Natural killer cell treated with Interleukin-12 subunit alpha and Interleukin-12 subunit beta and Interleukin-15 and Interleukin-18, amount 100 ng/mL, for 72 hours (primary cell): ENCODE measurements at regions not wholly inside any gene's neighbourhood (a gene's known extent, or its start where the extent isn't known, plus 50 kb on each side); places are given as distances from the start of the nearest gene placed in this dataset.

Experiments
- ATAC-seq, 2 donors: fragments of 150-1000 bp; cut with Tn5 transposase in 1 of 2; sonication (Bioruptor Pico), chemical (Tn5 transposase) in 1 of 2; 2 replicates each; pipeline ENCODE4 v1.10.0; 2021
- DNase-seq: peaks from one replicate; pipeline ENCODE4 v3.0.0; 2022; ENCODE audit warnings: low spot score
- H3K27ac Mint-ChIP-seq, 2 donors: 1 replicate in 1 of 2; 2 replicates in 1 of 2; pipeline ENCODE4 v1.8.0; 2022; ENCODE audit warnings: mixed read lengths in 2 of 2, mild to moderate bottlenecking in 1 of 2, moderate library complexity in 1 of 2
- H3K27me3 Mint-ChIP-seq, 2 donors: 1 replicate in 1 of 2; 2 replicates in 1 of 2; pipeline ENCODE4 v1.8.0; 2022; ENCODE audit warnings: mixed read lengths in 2 of 2
- H3K36me3 Mint-ChIP-seq: one replicate; pipeline ENCODE4 v1.8.0; 2022; ENCODE audit warnings: mixed read lengths
- H3K4me1 Mint-ChIP-seq, 2 donors: 1 replicate in 1 of 2; 2 replicates in 1 of 2; pipeline ENCODE4 v1.8.0; 2022; ENCODE audit warnings: low read depth in 2 of 2, mixed read lengths in 2 of 2, mild to moderate bottlenecking in 1 of 2
- H3K4me3 Mint-ChIP-seq: one replicate; pipeline ENCODE4 v1.8.0; 2022; ENCODE audit warnings: mixed read lengths
- H3K9me3 Mint-ChIP-seq: 2 replicates; pipeline ENCODE4 v1.8.0; 2022; ENCODE audit warnings: mixed read lengths

DNA sequence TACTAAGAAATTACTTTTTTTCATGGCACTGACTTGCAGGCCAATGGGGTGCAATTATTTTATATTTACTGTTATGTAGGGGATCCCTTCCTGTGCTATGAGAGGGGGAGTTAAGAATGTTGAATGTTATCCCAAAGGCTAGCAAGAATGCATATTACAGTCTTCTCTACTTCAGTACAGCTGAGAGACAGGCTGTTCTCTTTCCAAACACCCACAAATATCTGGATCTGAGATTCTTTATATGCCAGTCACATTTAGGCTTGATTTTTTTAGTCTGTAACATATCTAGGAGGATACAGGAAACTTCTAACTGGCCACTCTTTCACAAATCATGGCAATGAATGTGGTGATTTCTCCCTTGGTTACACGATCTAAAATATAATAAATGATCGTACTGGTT, 266.4 kb upstream of the FZD8 start:
- no peak overlapping the region for H3K4me3 Mint-ChIP-seq
- H3K27me3 Mint-ChIP-seq: no peaks in the 10 kb centered on the region
- H3K27ac Mint-ChIP-seq: no peak overlapping the region
- H3K4me1 Mint-ChIP-seq: no peaks in the 10 kb centered on the region
- DNase-seq: no peak
- ATAC-seq: no peak
- H3K9me3 Mint-ChIP-seq: peaks cover 2% of the 10 kb centered on the region
- no peaks in the 10 kb centered on the region for H3K36me3 Mint-ChIP-seq

DNA sequence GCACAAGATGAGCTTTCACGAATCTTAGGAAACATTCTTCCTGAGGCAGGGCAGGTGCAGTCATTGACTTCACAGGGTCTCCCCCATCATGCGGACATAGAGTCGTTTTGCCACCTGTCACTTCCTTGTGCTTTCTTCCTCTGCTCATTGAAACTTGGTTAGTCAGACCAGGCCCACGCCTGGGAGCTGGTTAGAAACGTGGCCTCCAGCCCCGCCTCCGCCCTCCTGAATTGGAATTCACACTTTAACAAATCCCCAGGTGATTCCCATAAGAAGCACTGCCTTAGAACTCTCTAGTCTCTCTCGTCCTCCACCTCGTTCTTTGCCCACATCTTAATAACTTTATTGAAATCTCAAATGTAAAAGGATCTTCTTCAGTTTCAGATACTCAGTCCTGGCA, 265.5 kb upstream of the FZD8 start:
- DNase-seq (no peak), ATAC-seq (no peak)
- Mint-ChIP-seq H3K4me1 (no peaks in the 10 kb centered on the region), H3K36me3 (no peaks in the 10 kb centered on the region), H3K27ac (no peak overlapping the region), H3K4me3 (no peak overlapping the region), H3K27me3 (no peaks in the 10 kb centered on the region), H3K9me3 (peaks cover 2% of the 10 kb centered on the region)

DNA sequence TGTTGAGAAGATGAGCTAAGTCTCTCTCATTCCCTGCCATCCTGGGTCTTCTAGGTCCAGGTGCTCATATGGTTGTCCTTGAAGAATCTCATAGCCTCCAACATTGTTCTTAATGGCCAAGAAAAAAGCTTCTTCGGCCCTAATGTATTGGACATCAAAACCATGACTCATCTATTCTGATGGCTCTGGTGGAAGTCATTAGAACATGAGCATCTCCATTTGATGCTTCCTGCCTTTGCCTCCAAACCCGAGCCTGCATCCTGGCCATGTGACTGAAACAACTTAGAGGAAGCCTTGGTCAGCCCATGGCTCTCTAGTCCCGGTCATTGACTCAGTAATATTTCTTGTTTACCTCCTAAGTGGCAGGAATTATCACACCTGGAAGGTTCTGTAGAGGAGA, 264.1 kb upstream of the FZD8 start:
- no peak overlapping the region for H3K27ac Mint-ChIP-seq

DNA sequence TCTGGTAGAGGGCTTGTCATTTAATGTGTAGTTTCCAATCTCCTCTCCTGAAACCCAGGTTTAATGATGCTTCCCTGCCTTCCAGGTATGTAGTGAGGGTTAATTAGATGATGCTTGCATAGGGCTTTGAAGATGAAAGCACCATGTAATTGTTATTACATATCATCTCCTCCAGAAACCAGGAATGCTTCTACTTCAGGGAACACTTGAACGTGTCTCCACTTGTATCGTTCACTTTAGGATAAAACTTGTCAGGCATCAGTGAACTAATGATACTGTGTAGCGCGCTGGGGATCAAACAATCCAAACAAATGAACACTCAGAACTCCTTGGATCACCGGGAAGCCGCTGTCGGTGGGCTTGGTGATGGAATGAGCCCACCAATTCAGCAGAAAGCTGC, 260.9 kb upstream of the FZD8 start:
- Mint-ChIP-seq H3K4me1 (no peaks in the 10 kb centered on the region), H3K27me3 (no peaks in the 10 kb centered on the region), H3K4me3 (no peak overlapping the region), H3K36me3 (no peaks in the 10 kb centered on the region), H3K27ac (no peak overlapping the region), H3K9me3 (peaks cover 2% of the 10 kb centered on the region)
- ATAC-seq (no peak), DNase-seq (no peak)

More for the DNA sequence above, 264.1 kb upstream of the FZD8 start:
- no peak for DNase-seq
- Mint-ChIP-seq H3K4me1 (no peaks in the 10 kb centered on the region), H3K27me3 (no peaks in the 10 kb centered on the region), H3K4me3 (no peak overlapping the region), H3K36me3 (no peaks in the 10 kb centered on the region), H3K9me3 (peaks cover 2% of the 10 kb centered on the region)
- ATAC-seq: no peak

DNA sequence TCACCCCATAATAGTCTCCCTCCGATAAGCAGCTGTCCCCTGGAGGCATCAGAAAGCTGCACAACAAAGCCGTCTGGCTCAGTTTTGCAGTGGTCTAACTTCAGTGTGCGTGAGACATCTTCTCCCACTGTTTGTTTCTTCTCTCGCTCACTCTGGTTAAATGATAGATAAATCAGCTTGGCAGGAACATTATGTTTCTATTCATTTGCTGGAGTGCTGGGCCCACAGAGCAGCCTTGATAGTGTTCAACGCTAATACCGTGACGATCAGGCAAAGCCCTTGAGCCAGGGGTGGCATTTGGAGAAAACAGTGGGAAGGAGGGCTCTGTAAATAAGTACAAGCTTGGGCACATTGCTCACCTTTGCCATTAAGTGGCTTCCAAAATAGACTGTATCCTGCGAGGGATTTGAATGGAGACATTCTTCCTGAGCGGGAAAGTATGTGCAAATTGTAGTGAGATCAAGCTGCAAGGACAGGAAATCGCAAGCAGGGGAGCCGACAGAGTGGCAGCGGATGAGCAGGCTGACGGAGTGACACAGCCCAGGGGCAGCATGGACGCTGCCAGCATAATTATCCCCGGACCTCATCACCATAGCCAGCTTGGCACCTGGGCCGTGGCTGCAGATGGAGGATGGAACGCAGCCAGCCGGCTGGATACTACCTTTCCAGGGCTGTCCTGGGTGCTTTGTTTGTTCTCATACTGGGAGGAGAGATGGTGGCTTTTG, 256.8 kb upstream of the FZD8 start:
- no peak for ATAC-seq
- Mint-ChIP-seq H3K4me3 (no peak overlapping the region), H3K27me3 (no peaks in the 10 kb centered on the region), H3K36me3 (no peaks in the 10 kb centered on the region), H3K4me1 (no peaks in the 10 kb centered on the region), H3K27ac (no peak overlapping the region), H3K9me3 (peaks cover 2% of the 10 kb centered on the region)
- no peak for DNase-seq

DNA sequence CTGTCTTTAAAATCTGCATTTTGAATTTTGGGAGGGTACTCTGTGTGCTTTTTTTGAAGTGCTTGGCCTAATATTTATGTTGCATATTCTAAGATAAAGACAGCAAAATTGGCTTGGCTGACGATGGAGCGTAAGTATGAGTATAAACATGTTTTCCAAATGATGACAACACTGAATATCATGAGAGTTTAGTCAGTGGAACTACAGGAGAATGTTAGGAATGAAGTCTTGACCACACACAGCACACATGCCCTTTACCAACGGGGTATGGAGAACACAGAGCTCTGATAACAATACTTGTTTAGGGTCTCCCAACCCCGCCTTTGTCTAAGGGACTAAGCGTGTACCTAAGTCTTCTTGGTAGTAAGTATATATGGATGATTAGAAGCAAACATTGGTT, 253.9 kb upstream of the FZD8 start:
- Mint-ChIP-seq H3K4me1 (no peaks in the 10 kb centered on the region), H3K27me3 (no peaks in the 10 kb centered on the region), H3K4me3 (no peak overlapping the region), H3K36me3 (no peaks in the 10 kb centered on the region), H3K9me3 (no peaks in the 10 kb centered on the region), H3K27ac (no peak overlapping the region)
- DNase-seq (no peak), ATAC-seq (no peak)

DNA sequence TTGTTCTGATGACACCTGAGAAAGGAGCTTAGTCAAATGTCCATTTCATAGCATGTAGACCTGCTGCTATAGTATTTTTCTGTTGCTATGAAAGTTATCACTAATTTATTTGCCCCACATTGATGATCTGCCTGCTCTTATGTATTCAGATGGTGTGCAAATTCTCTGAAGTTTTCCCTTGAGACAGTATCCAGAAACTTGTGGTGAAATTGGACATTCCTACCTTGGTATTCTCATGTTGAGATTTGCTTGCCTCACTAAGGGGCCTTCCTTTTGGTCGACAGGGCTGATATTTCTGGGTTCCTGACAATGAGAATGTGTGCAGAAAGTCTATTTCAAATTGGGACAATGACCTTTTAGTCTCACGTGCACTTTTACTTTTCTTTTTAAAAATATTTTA, 253.2 kb upstream of the FZD8 start:
- H3K27me3 Mint-ChIP-seq: no peaks in the 10 kb centered on the region
- H3K27ac Mint-ChIP-seq: no peak overlapping the region
- H3K36me3 Mint-ChIP-seq: no peaks in the 10 kb centered on the region
- no peaks in the 10 kb centered on the region for H3K4me1 Mint-ChIP-seq
- no peaks in the 10 kb centered on the region for H3K9me3 Mint-ChIP-seq
- H3K4me3 Mint-ChIP-seq: no peak overlapping the region
- ATAC-seq (no peak), DNase-seq (no peak)

DNA sequence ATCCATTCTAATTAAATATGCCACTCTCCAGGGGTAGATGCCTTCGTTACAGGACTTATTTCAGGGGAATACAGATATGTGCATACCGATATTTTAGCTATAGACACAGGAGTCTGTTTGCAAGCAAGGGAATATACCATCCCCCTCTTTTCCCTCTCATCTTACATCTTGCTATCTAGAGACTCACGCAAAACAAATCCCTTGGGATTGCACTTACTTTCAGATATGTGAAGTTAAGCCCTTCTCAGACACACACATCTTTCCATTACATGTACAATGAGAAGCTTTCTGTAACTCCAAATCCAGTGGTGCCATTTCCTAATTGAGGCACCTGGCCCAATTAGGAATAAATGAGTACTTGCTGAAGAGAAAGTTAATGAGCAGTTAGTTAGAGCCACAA, 250.4 kb upstream of the FZD8 start:
- peaks cover 3% of the 10 kb centered on the region for H3K9me3 Mint-ChIP-seq
- H3K27me3 Mint-ChIP-seq: peaks cover 0 to 7% of the 10 kb centered on the region in 2 donors
- H3K4me3 Mint-ChIP-seq: no peak overlapping the region
- DNase-seq: no peak
- H3K36me3 Mint-ChIP-seq: no peaks in the 10 kb centered on the region
- no peak overlapping the region for H3K27ac Mint-ChIP-seq
- no peak for ATAC-seq
- H3K4me1 Mint-ChIP-seq: no peaks in the 10 kb centered on the region

DNA sequence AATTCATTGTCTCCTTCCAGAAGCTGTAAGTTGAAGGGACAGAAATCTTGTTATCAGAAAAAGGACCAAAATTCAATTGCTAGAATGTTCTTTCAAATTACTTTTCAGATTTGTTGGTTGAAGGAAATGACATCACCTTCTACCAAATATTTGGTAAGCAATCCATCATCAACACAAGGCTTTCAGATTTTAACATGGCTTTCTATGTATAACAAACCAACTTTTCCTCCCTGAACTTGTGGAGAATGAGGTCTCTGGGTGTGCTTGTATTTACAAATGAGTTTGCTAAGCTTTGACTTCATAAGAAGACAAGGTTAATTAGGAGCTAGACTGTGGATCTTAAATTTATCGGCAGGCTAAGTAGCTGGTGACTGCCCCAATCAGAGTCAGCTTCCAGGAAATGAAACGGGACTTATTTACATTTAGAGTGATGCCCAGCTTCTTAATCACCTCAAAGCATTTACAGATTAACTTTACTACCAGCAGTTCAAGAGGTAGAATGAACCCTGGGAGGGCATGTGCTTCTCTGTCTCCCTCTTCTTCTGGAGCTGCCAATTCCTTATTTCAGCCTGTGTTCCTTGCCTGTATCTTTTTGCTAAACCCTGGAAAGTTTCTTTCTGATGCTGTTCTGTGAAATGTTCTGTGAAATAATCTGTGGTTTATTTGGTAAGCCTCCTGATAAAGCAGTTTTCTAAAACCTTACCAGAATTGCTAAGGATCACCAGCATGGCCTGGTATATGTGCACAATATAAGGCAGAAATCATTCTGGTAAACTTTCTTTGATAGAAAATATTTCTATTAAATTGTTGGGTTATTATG, 248.8 kb upstream of the FZD8 start:
- H3K27ac Mint-ChIP-seq: no peak overlapping the region
- no peaks in the 10 kb centered on the region for H3K4me1 Mint-ChIP-seq
- H3K36me3 Mint-ChIP-seq: no peaks in the 10 kb centered on the region
- peaks cover 0 to 7% of the 10 kb centered on the region in 2 donors for H3K27me3 Mint-ChIP-seq
- DNase-seq (no peak), ATAC-seq (no peak)
- H3K9me3 Mint-ChIP-seq: peaks cover 3% of the 10 kb centered on the region
- H3K4me3 Mint-ChIP-seq: no peak overlapping the region

DNA sequence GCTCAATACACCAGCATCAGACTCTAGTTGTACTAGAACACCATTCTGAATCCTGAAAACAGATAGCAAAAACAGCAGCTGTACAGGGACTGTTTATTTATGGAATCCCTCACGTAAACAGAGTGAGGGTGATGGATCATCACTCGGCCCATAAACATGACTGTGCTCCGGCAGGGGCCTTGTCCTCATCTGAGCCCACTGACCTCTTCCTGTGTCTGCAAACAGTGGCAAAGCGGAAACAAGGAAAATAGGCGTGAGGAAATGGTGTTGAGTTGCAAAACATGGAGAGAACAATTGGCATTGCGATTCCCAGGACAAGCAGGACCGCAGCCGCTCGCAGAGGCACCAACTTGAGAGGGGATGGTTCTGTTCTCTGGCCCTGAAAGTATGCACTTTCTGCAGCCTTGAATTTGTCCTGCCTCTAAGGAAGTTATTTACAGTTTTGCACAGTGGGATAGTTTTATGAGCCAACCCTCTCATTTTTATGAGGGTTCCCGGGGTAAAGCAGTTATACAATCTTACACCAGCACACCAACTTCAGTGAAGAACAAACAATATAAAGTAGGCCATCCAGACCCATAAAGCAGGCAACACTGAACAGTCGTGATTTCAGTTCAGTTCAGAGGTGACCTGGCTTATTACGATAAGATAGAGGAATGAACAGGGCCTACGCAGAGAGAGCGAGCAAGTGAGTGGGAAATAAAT, 248.0 kb upstream of the FZD8 start:
- Mint-ChIP-seq H3K27me3 (peaks cover 0 to 7% of the 10 kb centered on the region in 2 donors), H3K36me3 (no peaks in the 10 kb centered on the region), H3K27ac (no peak overlapping the region), H3K4me1 (no peaks in the 10 kb centered on the region), H3K4me3 (no peak overlapping the region), H3K9me3 (peaks cover 3% of the 10 kb centered on the region)
- peak in 1 of 2 donors; percentile 6 for ATAC-seq
- DNase-seq: no peak

DNA sequence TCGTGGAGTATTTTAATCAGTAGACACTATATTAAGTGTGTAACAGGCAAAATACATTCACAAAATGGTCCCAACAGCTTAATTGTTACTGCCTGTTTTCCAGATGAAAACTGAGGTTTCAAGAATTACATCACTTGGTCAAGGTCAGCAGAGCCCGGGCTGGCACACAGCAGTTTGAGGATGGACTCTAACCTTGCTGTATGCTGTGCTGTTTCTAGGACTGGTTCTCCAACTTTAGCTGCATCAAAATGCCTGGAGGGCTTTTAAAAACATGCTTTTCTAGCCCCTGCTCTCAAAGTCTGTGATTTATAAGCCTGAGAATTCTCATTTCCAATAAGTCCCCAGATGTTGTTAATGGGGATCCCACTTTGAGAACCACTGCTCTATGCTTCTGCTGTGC, 247.1 kb upstream of the FZD8 start:
- Mint-ChIP-seq H3K4me3 (no peak overlapping the region), H3K9me3 (peaks cover 3% of the 10 kb centered on the region), H3K27ac (no peak overlapping the region), H3K27me3 (peaks cover 0 to 7% of the 10 kb centered on the region in 2 donors), H3K4me1 (no peaks in the 10 kb centered on the region), H3K36me3 (no peaks in the 10 kb centered on the region)
- DNase-seq: no peak
- no peak for ATAC-seq

DNA sequence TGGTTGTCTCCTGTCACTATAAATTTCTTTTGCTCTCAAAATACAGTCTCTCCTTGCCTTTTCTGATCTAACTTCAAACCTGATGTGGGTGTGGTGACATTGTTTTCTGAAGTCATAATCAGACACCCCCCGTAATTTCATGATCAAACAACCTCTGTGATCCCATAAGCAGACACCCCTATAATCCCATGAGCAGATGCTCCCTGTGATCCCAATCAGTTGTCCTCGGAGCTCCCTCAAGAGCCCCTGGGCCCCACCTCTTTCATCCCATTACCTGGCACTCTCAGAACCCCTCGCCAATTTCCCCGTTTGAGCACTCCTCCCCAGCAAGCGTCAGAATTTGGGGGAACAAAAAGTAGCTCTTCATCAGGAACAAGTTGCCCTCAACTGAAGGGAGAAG, 246.3 kb upstream of the FZD8 start:
- H3K36me3 Mint-ChIP-seq: no peaks in the 10 kb centered on the region
- H3K4me1 Mint-ChIP-seq: no peaks in the 10 kb centered on the region
- no peak overlapping the region for H3K27ac Mint-ChIP-seq
- H3K4me3 Mint-ChIP-seq: no peak overlapping the region
- no peak for ATAC-seq
- H3K27me3 Mint-ChIP-seq: peaks cover 0 to 7% of the 10 kb centered on the region in 2 donors
- peaks cover 3% of the 10 kb centered on the region for H3K9me3 Mint-ChIP-seq
- DNase-seq: no peak

DNA sequence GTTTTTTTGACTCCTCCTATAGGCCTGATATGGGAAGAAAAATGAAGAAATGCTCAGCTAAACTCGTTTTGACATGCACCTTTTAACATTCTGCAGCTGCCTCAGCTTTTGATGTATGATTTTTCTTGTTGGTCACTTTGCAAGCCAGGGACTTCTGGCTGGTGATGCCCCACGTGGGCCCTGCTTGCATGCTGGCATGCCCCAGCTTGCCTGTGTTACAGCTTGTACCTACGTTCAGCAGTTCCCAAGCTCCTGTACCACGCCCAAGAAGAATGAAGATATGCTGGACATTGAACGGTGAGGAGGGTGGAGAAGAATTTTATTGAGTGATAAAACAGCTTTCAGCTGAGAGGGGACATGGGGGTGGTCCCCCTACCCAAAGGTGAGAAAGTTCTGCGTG, 245.6 kb upstream of the FZD8 start:
- Mint-ChIP-seq H3K27me3 (peaks cover 0 to 7% of the 10 kb centered on the region in 2 donors), H3K9me3 (peaks cover 3% of the 10 kb centered on the region), H3K27ac (no peak overlapping the region), H3K36me3 (no peaks in the 10 kb centered on the region), H3K4me3 (no peak overlapping the region), H3K4me1 (no peaks in the 10 kb centered on the region)
- no peak for DNase-seq
- no peak for ATAC-seq

DNA sequence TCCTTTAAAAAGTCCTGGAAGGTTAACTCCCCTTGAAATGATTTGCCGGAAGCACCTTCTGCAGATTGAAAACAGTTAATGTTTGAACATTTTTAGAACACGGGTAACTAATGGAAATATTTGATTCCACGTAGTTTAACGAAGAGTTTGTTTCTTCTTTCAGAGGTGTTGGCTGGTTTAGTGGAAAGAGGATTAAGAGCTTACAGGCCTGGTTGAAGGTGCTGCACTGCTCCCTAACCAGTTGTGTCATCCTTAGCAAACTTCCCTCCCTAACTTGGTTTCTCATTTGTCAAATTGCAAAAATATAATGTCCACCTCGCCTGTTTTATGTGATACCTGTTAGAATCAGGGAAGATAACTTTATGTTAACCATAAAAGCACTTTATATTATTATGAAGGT, 243.0 kb upstream of the FZD8 start:
- Mint-ChIP-seq H3K27ac (no peak overlapping the region), H3K4me3 (no peak overlapping the region), H3K36me3 (no peaks in the 10 kb centered on the region), H3K9me3 (peaks cover 3% of the 10 kb centered on the region), H3K27me3 (peaks cover 0 to 7% of the 10 kb centered on the region in 2 donors), H3K4me1 (no peaks in the 10 kb centered on the region)
- no peak for ATAC-seq
- no peak for DNase-seq
